Glomerular visceral epithelial cell (primary cell): ENCODE measurements at regions not wholly inside any gene's neighbourhood (a gene's known extent, or its start where the extent isn't known, plus 50 kb on each side); places are given as distances from the start of the nearest gene placed in this dataset.

ENCODE experiments used
- DNase-seq: peaks from one replicate; pipeline ENCODE4 v3.0.0-alpha.2; 2016; ENCODE audit errors: extremely low spot score

DNA sequence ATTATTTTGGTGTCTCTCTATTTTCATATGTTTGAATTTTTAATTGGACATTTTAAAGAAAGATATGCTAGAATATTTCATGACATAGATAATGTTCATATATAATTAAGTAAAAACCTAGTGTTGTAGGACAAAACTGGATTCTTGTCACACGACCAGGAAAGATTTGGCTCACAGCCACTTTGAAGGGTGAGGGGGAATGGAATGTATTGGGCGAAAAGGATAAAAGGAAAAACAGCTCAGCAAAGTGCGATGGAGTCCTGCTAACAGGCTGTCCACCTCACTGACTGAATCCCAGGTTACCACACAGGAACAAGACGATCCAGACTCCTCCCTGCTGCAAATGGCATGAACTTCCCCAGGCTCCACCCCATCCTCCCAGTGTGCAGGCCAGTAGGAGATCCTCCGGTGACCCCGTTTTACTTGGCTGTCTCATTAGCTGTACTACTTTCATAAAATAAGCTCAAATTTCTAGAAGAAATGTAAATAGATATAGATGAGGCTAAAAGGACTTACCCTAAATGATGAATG is 186.2 kb downstream of the CD47 start:
- no peak for DNase-seq

DNA sequence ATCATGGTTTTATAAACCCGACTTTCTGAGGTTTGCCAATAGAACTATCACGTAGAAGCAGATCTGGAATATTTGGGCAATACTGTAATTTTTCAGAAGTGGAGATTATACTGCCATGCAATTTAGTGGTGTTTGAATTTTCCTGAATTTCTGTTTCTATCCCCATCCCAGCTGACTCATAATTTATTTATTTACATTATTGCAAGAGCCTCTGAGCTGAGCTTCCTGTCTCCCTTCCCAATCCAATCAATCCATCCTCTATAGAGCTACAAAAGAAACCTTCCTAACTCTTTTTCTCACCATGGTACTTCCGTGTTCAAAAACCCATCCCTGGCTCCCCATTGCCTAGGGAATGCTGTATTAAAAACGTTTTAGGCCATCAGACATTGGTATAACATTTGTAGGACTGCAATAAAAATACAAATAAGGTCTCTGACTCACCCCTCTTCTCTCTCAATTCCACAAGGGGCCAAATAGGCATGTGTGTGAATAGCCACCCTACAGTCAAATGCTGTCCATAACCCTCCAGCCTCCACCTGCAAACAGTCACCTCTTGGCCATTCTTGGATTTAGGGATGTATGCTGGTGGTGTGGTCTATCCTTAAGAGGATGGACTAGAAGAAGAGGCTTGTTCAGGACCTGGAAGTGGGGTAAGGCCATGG is 190.7 kb downstream of the CD47 start:
- DNase-seq, result no peak

DNA sequence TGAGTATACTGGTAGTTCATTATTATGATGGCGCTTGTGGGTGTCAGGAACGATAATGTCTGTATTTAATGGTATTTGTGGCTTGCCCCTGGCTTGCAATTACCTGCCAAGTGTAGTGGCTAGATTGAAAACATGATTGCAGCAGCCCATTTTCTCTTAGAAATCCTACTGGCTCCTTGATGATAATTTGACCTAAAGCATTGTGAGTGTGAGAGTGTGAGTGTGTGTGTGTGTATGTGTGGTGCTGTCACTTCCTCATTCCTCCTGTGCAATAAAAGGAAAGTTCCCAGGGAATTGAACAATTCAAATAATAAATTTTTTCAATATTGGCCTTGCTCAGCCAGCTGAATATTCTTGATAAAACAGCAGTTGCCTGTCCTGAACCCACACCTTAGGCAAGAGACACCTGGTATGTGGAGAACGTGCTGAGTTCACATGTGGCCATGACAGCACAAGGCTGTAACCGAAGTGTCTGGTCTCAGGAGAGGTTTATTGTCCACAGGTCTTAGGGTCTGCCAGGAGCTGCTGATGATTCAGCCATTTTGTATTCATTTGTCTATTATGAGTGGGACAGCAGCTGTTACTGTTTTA is 193.3 kb downstream of the CD47 start:
- DNase-seq, result no peak

DNA sequence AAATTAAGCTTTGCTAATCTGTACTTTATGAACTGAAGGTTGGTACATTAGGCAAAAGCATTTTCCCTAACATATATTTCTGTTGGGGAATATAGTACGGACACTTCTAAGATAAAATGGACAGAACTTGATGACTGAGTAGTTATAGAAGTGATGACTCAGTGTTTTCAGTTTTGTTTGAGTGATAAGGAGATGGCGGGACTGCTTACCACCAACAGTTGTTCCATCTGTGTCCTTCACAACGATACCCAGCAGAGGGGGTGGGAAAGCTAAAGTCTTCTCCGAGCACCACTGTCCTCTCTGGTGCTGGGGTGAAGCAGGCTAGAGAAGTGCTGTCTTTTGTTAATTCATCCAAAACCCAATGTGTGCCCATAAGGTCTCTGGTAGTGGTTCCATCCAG is 195.8 kb downstream of the CD47 start:
- no peak for DNase-seq

DNA sequence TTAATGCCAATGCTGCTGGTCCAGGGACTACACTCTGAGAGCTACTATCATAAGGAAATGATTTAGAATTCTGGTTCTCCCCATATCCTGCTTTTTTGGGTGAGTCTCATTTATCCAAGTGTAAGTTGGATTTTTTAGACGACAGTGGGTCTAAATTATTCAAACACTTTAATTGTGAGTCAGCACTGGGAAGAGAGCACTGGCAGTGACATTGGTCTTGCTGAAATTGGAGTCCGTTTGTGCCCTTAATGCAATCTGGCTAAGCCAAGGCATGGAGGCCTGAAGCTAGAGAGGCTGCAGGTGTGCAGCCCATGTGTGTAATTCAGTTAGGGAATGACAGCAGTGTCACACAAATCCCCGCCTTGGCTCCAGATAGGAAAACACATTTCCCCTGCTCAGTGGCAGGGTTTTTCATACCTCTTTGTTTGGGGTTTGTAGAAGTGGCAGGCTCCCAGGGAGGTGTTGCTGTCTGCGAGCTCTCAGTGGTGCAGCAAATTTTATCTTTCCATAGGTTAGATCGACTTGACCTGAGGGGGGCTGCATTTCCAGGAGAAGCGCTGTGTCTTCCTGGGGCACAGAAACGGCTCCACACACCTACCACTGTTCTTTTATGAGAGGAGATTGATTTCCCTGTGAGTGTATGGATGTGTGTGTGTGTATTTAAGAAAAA is 197.7 kb downstream of the CD47 start:
- no peak for DNase-seq

DNA sequence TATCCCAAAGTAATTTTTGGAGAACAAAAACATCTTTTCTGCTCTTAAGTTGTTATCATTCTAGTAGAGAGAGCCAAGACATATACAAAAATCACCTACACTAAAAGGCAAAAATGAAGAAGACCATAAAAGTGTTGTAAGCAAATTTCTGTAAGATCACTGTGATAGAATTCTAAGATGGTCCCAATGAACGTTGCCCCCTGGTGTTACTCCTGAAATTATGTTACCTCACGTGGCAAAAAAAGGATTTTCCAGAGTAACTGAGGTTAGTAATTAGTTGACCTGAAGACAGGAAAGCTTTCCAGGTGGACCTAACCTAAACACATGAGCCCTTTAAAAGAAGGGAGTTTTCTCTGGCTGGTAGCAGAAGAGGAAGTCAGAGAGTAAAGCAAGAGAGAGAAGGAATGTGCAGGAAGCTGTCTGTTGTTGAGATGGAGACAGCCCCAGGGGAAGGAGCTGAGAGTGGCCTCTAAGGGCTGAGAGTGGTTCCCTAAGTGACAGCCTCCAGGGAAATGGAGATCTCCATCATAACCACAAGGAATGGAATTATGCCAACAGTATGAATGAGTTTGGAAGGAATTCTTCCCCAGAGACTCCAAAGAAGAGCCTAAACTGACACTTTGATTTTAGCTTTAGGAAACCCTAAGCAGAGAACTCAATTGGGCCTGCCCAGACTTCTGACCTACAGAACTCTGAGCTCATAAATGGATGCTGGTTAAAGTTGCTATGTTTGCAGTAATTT is 205.9 kb downstream of the CD47 start:
- DNase-seq, result peak; percentile 23

DNA sequence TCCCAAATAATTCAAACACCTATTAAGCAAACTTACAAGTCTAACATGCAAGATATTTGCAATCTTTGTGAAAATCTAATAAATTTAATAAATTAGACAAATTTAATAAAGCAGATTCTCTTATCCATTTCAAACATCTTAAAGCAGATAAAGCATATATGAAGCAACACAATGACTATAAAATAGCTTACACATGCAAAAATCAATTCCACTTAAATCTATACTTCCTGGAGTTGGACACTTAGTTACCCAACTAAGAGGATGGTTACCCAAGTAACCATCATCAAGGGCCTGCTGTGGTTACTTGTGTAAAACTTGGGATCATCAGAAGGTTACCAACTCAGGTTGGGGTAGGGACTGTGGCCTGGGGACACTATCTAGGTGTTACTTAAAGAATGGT is 206.8 kb downstream of the CD47 start:
- no peak for DNase-seq

DNA sequence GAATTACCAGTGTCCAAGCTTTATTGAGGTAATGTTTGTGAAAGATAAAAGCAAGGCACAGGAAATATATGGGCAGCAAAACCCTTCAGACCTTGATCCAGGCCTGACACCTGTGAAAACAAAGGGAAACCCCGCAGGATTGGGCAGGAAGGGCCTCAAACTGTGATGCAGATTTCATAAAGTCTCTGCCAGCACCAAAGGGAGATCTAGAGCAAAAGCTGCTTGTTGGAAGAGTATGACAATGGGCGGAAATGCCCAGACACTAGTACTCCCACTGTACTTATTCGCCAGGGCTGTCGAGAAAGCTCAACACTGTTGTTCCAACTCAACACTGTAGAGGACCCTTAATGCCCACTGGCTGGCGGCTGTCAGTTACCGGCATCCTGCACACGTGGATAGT is 207.9 kb downstream of the CD47 start:
- no peak for DNase-seq

DNA sequence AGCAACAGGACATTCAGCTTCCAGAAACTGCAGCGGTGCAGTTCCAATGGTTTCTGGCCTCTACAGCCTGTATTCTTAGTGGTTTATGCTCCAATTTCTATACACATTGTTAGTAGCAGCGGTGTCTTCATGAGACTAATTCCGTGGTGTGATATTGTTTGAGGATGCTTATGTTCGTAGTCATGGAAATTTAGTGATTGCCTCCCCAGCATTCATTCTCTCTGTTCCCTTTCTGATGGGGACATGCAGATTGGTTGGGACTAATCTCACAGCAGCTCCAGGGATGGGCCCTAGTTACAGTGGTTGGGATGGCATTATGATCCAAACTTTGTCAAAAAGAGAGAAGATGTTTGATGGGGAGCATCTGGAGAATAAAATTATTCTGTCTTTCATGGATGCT is 208.6 kb downstream of the CD47 start:
- no peak for DNase-seq

DNA sequence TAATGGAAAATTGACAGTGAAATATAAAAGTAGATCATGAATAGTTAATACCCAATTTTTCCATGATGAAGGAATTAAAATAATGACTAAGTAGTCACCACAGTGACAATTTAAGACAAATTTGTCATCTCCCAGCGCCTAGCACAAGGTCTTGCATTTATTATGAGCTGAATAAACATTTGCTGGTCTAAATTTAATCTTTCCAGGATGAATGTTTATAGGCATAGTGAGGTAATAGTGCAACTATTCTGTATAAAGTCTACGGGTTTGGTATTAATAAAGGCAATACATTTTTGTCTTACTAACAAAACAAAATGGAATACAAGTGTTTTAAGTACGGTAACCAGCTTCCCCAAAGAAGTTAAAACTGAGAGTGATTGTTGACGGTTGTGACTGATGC is 209.3 kb downstream of the CD47 start:
- no peak for DNase-seq

DNA sequence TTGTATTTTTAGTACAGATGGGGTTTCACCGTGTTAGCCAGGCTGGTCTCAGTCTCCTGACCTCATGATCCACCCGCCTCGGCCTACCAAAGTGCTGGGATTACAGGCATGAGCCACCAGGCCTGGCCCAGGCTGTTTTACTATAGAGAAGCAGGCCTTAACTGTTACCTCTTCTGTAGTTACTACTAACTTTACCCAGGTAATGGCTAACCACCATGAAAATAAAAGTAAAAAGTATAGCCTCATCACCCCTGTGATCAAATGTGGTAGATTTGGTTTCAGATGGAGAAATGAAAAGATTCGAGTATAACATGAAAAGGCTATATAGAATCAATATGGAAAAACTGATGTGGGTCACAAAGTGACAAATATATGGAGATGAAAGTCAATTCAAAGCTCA is 210.1 kb downstream of the CD47 start:
- no peak for DNase-seq

DNA sequence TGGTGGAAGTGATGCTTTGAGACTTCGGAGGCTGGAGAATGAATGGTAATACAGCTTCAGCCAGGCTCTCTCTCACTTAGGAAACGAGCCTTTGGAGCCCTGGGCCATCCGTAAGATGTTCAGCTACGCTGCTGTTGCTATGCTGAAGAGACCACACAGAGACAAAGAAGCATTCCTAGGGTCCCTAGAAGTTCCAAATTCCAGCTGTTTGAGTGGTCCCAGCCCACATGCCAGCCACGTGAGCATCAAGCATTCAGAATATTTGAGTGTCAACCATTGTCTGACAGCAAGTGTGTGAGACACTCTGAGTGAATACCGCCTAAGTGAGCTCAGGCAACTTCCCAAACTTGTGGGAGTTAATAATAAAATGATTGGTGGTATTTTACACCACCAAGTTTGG is 212.9 kb downstream of the CD47 start:
- no peak for DNase-seq

DNA sequence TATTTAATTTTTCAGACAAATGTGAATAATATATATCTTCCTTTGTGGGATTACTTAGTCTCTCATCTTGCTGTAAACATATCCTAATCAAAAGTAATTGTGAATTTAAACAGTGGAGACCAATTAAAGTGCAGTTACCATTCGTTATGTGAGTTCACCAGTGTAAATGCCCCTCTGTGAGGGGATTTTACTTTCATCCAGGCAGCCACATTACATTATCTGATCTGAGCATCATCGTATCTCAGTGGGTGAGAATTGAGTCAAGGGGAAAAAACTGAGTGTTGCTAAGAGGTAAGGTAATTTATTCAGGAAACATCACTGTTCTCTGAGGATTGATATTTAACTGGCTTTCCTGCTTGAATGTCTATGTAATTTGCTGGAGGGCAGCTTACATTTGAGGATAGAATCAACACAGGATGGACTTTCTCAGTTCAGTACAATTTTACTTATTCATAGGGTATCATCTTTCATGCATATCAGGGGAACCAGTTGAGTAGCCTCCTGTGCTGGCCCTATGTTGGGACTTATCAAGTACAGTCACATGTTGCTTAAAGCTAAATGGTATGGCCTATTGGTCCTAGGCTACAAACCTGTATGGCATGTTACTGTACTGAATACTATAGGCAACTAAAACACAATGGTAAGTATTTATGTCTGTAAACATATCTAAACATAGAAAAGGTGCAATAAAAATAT is 219.7 kb downstream of the CD47 start:
- DNase-seq, result no peak

DNA sequence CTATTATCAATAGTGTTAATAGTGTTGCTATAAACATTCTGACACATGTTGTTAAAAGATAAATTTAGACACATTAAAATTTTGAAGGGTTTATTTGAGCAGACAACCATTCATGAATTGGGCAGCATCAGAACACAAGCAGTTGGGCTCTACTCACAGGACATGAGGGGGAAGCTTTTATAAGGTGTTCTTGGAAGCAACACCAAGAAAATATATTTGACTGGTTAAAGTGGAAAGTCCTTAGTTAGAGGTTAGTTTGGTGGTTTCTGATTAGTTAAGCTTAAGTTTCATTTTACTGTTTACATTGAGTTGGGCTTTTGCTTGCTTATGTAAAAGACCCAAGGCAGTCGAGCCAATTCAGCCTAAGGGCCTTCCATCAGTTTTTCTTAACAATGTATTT is 220.7 kb downstream of the CD47 start:
- no peak for DNase-seq

DNA sequence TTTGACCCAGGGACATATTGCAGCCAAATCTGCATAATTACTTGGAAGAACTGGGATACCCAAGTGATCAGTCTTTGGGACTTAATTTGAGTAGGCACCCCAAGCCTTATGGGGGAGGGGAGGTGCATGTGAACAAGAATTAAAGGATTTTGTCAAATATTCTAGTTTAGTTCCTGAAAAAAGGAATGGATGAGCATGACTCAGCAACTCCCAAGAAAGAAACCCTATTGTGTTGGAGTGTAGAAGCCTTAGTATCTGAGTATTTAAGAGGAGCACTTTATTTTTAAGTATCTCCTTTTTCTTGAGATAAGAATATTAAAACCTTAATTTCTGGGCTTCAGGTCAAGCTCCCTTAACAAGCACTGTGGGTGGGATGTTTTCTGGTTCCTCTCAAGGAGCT is 222.4 kb downstream of the CD47 start:
- no peak for DNase-seq

DNA sequence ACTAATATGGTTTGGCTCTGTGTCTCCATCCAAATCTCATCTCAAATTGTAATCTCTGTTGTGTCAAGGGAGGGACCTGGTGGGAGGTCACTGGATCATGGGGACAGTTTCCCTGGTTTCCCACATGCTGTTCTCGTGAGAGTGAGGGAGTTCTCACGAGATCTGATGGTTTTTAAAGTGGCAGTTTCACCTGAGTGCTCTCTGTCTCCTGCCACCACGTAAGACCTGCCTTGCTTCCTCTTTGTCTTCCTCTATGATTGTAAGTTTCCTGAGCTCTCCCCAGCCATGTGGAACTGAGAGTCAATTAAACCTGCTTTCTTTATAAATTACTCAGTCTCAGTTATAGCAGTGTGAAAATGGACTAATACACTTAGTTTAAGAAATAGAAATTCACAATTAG is 228.9 kb downstream of the CD47 start:
- DNase-seq, result no peak

DNA sequence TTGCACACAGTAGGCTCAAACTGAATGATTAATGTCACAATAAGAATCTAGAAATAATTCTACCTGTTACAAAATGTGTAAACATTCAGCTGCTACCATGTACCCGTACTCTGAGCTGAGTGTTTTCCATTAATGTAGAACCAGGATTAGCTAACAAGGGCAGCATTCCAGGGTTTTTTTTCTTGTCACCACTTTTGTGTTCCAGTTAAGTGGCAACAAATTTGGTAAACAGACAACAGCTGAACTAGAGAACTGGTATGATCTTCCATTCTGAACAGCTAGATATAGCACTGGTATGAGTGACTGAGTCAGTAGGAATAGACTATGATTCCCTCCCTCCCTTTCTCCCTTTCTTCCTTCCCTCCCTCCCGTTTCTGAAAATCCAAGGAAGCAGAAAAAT is 229.4 kb downstream of the CD47 start:
- no peak for DNase-seq
